ENCODE measurements at regions not wholly inside any gene's neighbourhood (a gene's known extent, or its start where the extent isn't known, plus 50 kb on each side); places are given as distances from the start of the nearest gene placed in this dataset.

DNA sequence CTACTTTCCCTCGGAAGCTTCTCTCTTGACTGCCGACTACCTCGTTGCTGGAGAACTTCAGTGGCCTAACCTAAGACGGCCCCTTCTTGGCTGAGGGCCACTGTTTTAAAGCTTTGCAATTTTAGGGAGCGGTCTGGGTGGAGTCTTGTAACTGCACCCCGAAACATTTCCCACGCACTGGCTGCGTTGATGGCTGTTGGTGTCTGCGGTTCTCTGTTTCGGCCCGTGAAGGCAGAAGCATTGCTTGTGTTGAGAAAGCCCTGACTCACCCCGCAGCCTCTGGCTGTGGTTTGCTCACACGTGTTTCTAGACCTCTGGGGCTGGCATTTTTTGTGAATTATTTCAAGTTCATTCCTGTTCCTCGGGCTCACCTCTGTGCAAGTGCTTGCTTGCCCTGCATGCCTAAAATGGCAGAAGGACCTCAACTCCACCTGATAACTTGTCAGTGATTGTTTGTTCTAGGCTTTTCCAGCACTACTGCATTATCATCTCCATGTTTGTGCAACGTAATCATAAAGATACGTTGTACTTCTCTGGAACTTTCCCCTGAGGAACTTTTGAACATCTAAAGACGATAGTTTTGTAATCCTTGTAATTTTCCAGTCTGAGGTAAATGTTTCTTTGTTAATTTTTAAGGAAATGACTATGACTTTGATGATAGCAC, 94.2 kb upstream of the DLX2 start:
- TF ChIP-seq, protein P1, sequence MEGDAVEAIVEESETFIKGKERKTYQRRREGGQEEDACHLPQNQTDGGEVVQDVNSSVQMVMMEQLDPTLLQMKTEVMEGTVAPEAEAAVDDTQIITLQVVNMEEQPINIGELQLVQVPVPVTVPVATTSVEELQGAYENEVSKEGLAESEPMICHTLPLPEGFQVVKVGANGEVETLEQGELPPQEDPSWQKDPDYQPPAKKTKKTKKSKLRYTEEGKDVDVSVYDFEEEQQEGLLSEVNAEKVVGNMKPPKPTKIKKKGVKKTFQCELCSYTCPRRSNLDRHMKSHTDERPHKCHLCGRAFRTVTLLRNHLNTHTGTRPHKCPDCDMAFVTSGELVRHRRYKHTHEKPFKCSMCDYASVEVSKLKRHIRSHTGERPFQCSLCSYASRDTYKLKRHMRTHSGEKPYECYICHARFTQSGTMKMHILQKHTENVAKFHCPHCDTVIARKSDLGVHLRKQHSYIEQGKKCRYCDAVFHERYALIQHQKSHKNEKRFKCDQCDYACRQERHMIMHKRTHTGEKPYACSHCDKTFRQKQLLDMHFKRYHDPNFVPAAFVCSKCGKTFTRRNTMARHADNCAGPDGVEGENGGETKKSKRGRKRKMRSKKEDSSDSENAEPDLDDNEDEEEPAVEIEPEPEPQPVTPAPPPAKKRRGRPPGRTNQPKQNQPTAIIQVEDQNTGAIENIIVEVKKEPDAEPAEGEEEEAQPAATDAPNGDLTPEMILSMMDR (IDR thresholded peaks at IDR 0.05; ENCODE audit: control extremely low read depth in 1 of 3, insufficient read depth in 1 of 3, low read depth in 1 of 3, low read length in 3 of 3): no peak
- TF ChIP-seq GABPA (IDR thresholded peaks at IDR 0.05; ENCODE audit: borderline replicate concordance, insufficient read depth, low read length) (no peak), ZNF274 (IDR thresholded peaks at IDR 0.05; ENCODE audit: borderline replicate concordance, extremely low read depth, low read length) (no peak), MAFK (IDR thresholded peaks at IDR 0.05; ENCODE audit: low read depth, low read length) (no peak), POLR2A (IDR thresholded peaks at IDR 0.05; ENCODE audit: control extremely low read depth in 1 of 2, low read depth in 2 of 2, low read length in 2 of 2) (no peak), JUND (IDR thresholded peaks at IDR 0.05; ENCODE audit: low read length) (no peak), MAX (IDR thresholded peaks at IDR 0.05) (no peak)
- TF ChIP-seq, protein P2, sequence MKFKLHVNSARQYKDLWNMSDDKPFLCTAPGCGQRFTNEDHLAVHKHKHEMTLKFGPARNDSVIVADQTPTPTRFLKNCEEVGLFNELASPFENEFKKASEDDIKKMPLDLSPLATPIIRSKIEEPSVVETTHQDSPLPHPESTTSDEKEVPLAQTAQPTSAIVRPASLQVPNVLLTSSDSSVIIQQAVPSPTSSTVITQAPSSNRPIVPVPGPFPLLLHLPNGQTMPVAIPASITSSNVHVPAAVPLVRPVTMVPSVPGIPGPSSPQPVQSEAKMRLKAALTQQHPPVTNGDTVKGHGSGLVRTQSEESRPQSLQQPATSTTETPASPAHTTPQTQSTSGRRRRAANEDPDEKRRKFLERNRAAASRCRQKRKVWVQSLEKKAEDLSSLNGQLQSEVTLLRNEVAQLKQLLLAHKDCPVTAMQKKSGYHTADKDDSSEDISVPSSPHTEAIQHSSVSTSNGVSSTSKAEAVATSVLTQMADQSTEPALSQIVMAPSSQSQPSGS (IDR thresholded peaks at IDR 0.05; ENCODE audit: low read length): no peak
